GM12864 (cell line): ENCODE measurements at regions not wholly inside any gene's neighbourhood (a gene's known extent, or its start where the extent isn't known, plus 50 kb on each side); places are given as distances from the start of the nearest gene placed in this dataset.
"Not testable (repeated sequence)": the region's sequence is repeated elsewhere in the genome, so short reads cannot be mapped to it uniquely, and the experiment has no call there.

Source experiments
- DNase-seq: peaks from one replicate; pipeline ENCODE4 v3.0.0-alpha.2; 2011; ENCODE audit warnings: low read depth
- H3K4me3 ChIP-seq: 2 replicates; pipeline ENCODE4 v1.5.1; 2011; ENCODE audit warnings: mild to moderate bottlenecking, low read depth, low read length, control low read depth
- CTCF ChIP-seq: IDR thresholded peaks from 2 replicates; pipeline ENCODE4 v1.5.1; 2011; ENCODE audit warnings: low read depth, mild to moderate bottlenecking, moderate library complexity, low read length, control low read depth, inconsistent platforms; ENCODE audit errors: missing control alignments

GRCh38 chr12:107598906-107599305 is 86.7 kb upstream of the PWP1 start:
- TF ChIP-seq CTCF = no peak
- no peak overlapping the region for H3K4me3 ChIP-seq
- no peak for DNase-seq

- no peak for DNase-seq
Observed at GRCh38 chr12:107600581-107601144, 84.9 kb upstream of the PWP1 start.

DNA sequence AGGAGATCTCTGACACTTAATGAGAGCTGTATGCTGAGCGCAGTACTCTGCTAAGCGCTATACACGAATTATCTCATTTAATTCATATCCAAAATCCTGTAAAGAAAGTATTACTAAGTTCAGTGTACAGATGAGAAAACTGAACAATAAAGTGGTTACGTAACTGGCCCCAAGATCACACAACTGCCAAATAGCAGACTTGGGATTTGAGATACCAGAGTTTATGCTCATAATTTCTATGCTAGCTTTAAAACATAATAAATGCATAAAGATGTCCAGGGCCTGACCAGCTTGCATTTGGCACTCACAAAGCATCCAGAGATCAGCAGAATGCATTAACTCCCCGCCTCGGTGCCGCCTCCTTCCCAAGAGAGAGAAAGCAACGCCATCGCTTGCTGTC is 83.2 kb upstream of the PWP1 start:
- no peak overlapping the region for H3K4me3 ChIP-seq

More at GRCh38 chr12:107600581-107601144, 84.9 kb upstream of the PWP1 start:
- H3K4me3 ChIP-seq = no peak overlapping the region
- TF ChIP-seq CTCF = no peak

GRCh38 chr12:107605293-107605692 is 80.3 kb upstream of the PWP1 start:
- H3K4me3 ChIP-seq = no peak overlapping the region
- no peak for DNase-seq
- TF ChIP-seq CTCF = no peak

More for the DNA sequence above, 83.2 kb upstream of the PWP1 start:
- no peak for TF ChIP-seq CTCF
- DNase-seq = no peak

DNA sequence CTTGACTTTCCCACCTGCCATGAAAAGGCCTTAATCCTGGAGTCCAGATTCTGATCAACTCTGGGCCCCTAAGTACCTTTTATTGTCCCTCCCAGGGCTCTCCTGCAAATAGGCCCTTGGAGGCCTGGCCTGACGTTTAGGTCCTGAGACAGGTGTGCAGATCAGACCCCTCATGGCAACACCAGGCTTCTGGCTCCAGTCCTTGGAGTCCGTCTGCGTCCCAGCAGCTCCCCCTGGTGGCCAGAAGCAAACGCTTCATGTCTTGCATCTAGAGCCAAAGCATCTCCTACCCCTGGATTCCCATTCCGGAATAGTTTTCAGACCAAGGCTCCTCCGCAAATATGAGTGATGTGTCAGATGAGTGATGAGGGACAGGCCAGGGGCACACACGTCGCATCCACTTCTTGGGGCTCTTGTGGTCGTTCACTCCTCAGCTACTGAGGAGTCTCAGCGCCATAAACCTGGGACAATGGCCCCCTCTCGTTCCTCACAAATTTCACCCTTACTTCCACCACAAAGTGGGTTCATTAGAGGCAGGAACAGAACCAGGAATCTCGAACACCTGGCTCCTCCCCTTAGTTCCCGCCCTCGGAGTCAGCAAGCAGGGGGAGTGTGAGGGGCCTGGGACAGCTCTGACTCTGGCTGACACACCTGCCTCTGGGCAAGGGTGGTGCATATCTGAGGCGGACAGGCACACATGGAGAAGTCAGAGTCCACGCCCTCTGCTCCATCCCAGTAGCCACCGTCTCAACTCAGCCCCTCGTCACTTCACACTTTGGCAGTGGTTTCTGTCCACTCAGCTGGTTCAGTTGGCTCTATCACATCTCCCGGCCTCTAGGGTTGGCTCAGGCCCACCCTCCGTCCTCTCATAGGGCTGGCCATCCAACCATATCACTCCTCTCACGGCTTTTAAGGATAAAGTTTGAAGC is 77.9 kb upstream of the PWP1 start:
- H3K4me3 ChIP-seq = no peak overlapping the region

DNA sequence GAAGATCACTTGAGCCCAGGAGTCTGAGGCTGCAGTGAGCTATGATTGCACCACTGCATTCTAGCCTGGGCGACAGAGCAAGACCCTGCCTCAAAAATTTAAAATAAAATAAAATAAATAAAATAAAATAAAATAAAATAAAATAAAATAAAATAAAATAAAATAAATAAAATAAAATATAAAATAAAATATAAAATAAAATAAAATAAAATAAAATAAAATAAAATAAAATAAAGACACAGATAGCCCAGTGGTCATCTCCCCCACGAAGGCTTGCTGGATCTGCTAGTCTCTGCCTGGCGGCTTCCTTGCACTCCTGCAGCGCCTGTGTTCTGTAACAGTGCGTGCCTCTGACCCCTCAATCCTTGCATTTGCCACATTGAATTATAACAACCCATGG is 76.8 kb upstream of the PWP1 start:
- not testable (repeated sequence) for H3K4me3 ChIP-seq, DNase-seq

More for the DNA sequence above, 77.9 kb upstream of the PWP1 start:
- DNase-seq = peak; percentile 35
- peak; percentile 97 for TF ChIP-seq CTCF

GRCh38 chr12:107610021-107610859 is 75.4 kb upstream of the PWP1 start:
- peak; percentile 78 for TF ChIP-seq CTCF
- no peak for DNase-seq
- no peak overlapping the region for H3K4me3 ChIP-seq
